ENCODE measurements at regions not wholly inside any gene's neighbourhood (a gene's known extent, or its start where the extent isn't known, plus 50 kb on each side); places are given as distances from the start of the nearest gene placed in this dataset.
"Not testable (repeated sequence)": the region's sequence is repeated elsewhere in the genome, so short reads cannot be mapped to it uniquely, and the experiment has no call there.

DNA sequence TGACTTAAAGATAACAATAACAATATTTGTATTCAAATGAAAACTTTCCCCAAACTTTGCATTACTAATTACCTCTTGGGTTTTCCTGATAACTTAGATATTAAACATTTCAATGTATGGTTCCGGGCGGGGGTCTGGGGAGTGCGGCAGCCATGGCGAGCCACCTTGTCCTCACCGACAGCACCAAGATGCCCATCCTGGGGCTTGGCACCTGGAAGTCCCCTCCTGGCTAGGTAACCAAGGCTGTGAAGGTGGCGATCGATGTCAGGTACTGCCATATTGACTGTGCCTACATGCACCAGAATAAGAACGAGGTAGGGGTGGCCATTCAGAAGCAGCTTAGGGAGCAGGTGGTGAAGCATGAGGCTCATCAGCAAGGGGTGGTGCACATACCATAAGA lies 478.7 kb downstream of the CNTN3 start:
- intact Hi-C loops (cut with micrococcal nuclease) = no loop called here

DNA sequence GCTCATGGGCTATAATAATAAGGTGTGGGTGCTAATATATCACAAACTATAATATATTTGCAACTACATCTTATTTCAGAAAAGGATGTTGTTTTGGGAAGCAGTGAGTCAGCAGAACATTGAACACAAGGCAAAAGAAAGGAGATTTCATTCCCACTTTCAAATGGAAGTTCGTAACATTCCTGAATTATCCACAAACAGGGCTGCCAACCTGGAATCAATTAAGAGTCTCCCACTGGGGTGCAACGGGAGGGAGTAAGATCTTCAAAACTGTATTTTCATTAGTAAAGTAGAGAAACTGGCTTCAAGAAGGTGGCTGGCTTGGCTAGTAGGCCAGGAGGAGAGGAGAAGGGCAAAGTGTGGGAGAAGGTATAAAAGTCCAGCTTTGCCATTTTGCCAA lies 479.6 kb downstream of the CNTN3 start:
- intact Hi-C loops (cut with micrococcal nuclease) = no loop called here

GRCh38 chr3:74131546-74132328 lies 482.7 kb downstream of the CNTN3 start:
- intact Hi-C loops (cut with micrococcal nuclease) = not testable (repeated sequence)

GRCh38 chr3:74129611-74130010 lies 484.8 kb downstream of the CNTN3 start:
- intact Hi-C loops (cut with micrococcal nuclease) = no loop called here

- intact Hi-C loops (cut with micrococcal nuclease) = no loop called here
Observed at GRCh38 chr3:74129056-74129455, 485.4 kb downstream of the CNTN3 start.

DNA sequence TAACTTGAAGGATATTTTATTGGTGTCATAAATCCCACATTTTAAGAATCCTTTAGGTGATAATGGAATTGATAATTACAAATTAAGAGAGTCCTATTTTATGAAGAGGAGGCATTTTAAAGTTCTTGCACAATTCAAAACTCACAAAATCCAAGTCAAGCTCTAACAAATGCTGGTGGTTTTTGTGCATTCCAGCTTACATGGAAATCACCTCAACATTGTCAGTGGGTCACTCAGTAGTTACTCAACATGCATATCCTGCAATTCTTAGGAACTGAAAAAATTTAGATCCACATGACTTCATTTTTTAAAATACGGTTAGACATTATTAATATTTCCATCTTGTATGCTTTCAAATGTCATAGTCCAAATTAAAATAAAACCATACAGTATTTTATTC lies 487.2 kb downstream of the CNTN3 start:
- intact Hi-C loops (cut with micrococcal nuclease) = no loop called here

- intact Hi-C loops (cut with micrococcal nuclease) = no loop called here
Observed at GRCh38 chr3:74124782-74125181, 489.7 kb downstream of the CNTN3 start.

- intact Hi-C loops (cut with micrococcal nuclease) = no loop called here
Observed at GRCh38 chr3:74122281-74122680, 492.2 kb downstream of the CNTN3 start.

DNA sequence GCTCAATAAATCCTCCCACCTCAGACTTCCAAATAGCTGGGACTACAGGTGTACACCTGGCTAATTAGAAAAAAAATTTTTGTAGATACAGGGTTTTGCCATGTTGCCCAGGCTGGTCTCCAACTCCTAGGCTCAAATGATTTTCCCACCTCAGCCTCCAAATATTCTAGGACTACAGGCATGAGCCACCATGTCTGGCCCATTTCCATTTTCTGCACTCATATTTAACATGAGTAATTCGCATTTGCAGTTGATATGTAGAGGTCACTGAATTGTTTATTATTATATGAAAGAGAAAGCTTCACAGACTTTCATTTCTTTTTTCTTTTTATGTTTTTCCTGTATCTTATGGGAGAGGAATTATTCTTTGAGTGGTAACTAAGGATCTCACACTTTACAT lies 492.7 kb downstream of the CNTN3 start:
- intact Hi-C loops (cut with micrococcal nuclease) = no loop called here

DNA sequence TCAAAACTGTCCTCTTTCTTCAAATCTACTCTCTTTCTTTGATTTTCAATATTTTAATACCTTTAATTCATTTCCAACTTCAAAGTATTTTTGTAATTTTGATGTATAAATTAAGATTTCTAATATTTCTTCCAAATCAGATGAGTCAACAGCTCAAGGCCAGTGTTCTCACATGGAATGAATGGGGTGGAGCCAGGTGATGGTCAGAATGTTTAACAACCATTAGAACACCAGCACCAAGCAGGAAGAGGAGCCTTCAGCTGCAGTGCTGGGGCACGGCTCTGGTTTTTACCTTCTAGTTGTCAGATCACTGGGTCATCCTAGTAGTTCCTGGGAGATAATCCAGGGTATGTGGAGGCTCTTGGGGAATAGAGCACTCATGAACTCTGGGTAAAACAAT lies 494.5 kb upstream of the PDZRN3 start:
- intact Hi-C loops (cut with micrococcal nuclease) = no loop called here

DNA sequence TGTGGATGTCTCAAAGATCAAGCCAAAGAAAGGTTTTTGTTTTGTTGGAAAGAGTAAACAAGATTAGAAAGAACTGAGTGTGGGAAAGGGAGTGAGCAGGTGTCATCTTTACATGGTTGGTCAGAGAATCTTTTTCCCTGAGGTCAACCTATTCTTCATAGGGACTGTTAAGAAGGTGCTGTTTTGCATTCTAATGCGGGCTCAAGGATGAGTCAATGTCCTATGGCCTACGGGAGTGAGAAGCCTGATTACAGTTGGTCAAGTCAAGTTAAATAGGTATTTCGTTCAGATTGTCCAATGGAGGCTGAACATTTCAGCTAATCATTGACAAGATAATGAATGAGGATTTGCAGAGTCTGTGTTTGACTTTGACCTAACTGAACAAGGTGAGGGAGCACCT lies 491.2 kb upstream of the PDZRN3 start:
- intact Hi-C loops (cut with micrococcal nuclease) = no loop called here

- intact Hi-C loops (cut with micrococcal nuclease) = no loop called here
Observed at GRCh38 chr3:74107451-74107850, 482.7 kb upstream of the PDZRN3 start.

- intact Hi-C loops (cut with micrococcal nuclease) = no loop called here
Observed at GRCh38 chr3:74106925-74107324, 482.2 kb upstream of the PDZRN3 start.

- intact Hi-C loops (cut with micrococcal nuclease) = no loop called here
Observed at GRCh38 chr3:74091204-74091603, 466.5 kb upstream of the PDZRN3 start.

DNA sequence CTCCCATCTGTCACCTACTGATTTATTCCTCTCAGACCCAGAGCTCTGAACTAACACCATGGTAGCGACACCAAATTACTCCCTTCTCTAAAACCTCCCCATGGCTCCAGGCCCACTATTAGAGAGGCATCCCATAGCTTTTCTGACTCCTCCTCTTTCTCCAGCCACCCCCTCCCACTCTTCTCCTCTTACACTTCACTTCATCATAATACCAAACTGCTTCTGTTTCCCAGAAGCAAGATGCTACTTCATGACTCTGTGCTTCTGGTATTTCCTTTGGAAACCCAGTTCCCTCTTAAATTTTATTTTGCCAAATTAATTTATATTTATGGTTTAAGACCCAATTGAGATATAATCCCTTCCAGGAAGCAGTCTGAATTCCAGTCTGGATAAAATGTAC lies 465.1 kb upstream of the PDZRN3 start:
- intact Hi-C loops (cut with micrococcal nuclease) = no loop called here

DNA sequence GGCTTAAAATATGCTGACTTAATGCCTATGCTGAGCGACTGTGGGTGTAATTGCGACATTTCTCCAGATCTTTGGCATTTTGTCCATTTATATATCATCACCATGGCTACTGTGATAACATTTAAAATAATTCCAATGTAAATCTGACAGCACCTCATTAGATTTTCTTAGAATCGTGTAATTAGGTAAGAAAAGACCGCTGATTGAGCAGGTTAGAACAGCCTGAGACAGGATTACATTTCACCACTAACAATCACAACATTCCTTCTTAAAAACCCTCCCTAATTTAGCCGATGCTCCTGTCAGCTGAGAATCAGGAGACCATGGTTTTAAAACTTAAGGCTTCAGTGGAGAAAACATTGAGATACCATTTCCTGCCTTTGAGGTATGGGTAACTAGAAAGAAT lies 455.3 kb upstream of the PDZRN3 start:
- intact Hi-C loops (cut with micrococcal nuclease) = no loop called here

- intact Hi-C loops (cut with micrococcal nuclease) = no loop called here
Observed at GRCh38 chr3:74075241-74075640, 450.5 kb upstream of the PDZRN3 start.

DNA sequence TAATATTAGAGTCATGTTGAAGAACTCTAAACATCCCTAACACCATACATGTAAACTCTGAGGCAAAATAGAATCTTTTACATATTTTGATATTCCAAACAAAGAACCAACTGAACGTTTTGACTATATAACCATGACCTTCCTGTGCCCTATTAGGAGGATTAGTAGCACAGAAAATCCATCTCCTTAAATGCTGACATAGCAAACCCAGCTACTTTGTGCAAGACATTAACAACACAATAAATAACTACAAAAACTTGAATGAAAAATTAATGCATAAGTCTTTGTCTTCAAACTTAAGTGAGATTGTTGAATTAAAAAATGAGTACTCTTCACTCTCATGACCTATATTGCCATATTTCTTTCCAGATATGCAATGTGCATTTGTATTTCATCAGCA lies 450.0 kb upstream of the PDZRN3 start:
- intact Hi-C loops (cut with micrococcal nuclease) = no loop called here

- intact Hi-C loops (cut with micrococcal nuclease) = no loop called here
Observed at GRCh38 chr3:74067296-74067695, 442.6 kb upstream of the PDZRN3 start.

- intact Hi-C loops (cut with micrococcal nuclease) = no loop called here
Observed at GRCh38 chr3:74066456-74066855, 441.7 kb upstream of the PDZRN3 start.

DNA sequence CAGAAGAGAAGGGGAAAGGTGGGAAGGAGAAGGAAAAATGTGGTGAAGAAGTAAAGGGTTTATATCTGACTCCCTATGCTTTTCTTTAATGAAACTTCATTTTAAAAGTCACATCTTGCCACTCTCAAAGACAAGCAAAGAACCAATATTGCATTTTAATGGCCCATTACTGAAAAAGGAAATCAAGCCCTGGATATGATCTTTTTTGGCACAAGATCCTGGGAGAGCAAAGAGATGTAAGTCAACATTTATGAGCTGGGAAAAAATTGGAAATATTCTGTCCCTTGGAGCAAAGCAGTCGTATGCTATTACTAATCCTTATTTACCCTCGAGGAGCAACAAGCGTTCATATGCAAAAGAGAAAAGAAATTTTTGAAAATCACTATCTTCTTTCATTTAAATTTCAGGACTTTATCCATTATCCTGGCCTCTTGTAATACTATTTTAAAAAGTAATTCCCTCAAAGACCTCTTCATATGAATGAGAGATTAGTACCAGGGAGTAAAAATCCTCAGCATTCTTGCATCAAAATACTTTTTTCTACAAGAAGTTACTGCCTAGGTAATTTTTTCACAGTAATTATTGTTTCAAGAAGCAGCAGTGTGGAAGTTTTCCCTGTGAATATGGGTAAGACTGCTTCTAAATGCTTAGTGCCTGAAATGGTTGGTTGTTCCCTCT lies 435.3 kb upstream of the PDZRN3 start:
- intact Hi-C loops (cut with micrococcal nuclease) = no loop called here

DNA sequence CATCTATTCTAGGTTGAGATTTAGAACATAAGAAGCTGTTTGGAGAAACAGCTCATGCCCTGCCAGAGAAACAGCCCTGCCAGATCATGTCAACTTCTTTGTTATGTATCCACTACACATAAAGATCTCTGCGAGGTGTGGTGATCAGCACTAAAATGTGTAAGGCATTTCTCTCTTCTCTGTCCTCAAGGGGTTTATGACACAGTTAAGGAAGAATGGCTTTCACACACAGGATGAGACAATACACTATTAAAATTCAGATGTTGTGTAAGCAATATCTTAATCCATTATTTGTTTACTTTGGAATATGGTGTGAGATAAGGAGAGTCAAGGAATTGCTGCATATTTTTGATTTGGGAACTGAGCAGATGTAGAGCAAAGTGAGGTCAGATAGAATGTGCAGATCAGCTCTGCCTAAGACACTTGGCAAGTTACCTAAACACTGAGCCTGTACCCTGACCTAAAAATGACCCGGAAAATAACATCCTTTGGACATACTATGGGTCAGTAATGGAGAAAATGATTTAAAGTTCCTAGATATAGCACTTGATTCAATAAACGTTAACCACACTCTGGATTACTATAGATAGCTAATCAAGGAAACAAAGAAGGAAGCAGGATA lies 434.7 kb upstream of the PDZRN3 start:
- intact Hi-C loops (cut with micrococcal nuclease) = no loop called here

GRCh38 chr3:74057169-74057568 lies 432.4 kb upstream of the PDZRN3 start:
- intact Hi-C loops (cut with micrococcal nuclease) = no loop called here
